ENCODE measurements at regions not wholly inside any gene's neighbourhood (a gene's known extent, or its start where the extent isn't known, plus 50 kb on each side); places are given as distances from the start of the nearest gene placed in this dataset.

GRCh38 chr1:34346128-34346527 lies 169.4 kb downstream of the C1orf94 start:
- DNase-seq (ENCODE audit: low spot score) = no peak
- no peak overlapping the region for H3K9ac ChIP-seq (ENCODE audit: low read depth in 1 of 2, low read length in 2 of 2)
- TF ChIP-seq CTCF (IDR thresholded peaks at IDR 0.05; ENCODE audit: low read depth, low read length, missing input control) = no peak
- no peak for TF ChIP-seq MAX (IDR thresholded peaks at IDR 0.05)
- no peak for TF ChIP-seq FOXA1 (IDR thresholded peaks at IDR 0.05)
- TF ChIP-seq SP1 (IDR thresholded peaks at IDR 0.05) = no peak
- no peak for TF ChIP-seq ZBTB33 (IDR thresholded peaks at IDR 0.05)
- no peak for TF ChIP-seq FOXA2 (IDR thresholded peaks at IDR 0.05)
- H3K27me3 ChIP-seq (ENCODE audit: control insufficient read depth in 4 of 4, insufficient read depth in 4 of 4, low read length in 3 of 4) = peaks cover 0 to 4% (median 2%) of the 10 kb centered on the region in 4 donors
- no peak overlapping the region for H3K27ac ChIP-seq (ENCODE audit: low read depth in 1 of 2, low read length in 2 of 2)
- H3K4me3 ChIP-seq (ENCODE audit: low read depth in 1 of 3, low read length in 3 of 3) = no peak overlapping the region
- WGBS = 49% methylated on average over 3 of the region's 3 CpGs
- no peaks in the 10 kb centered on the region for H3K9me3 ChIP-seq (ENCODE audit: control insufficient read depth in 4 of 4, low read length in 3 of 4)
- H3K4me1 ChIP-seq (ENCODE audit: control insufficient read depth in 4 of 4, insufficient read depth in 4 of 4, low read length in 3 of 4) = no peaks in the 10 kb centered on the region
- H3K36me3 ChIP-seq (ENCODE audit: control insufficient read depth in 4 of 4, insufficient read depth in 3 of 4, low read depth in 1 of 4, low read length in 3 of 4) = no peaks in the 10 kb centered on the region

GRCh38 chr1:34353409-34353808 lies 176.7 kb downstream of the C1orf94 start:
- no peak for TF ChIP-seq ATF3 (IDR thresholded peaks at IDR 0.05)
- no peak for TF ChIP-seq NR2F2 (IDR thresholded peaks at IDR 0.05)
- TF ChIP-seq MAX (IDR thresholded peaks at IDR 0.05) = no peak
- TF ChIP-seq FOXA1 (IDR thresholded peaks at IDR 0.05) = no peak
- TF ChIP-seq HNF4G (IDR thresholded peaks at IDR 0.05) = no peak
- no peak for TF ChIP-seq REST (IDR thresholded peaks at IDR 0.05)
- TF ChIP-seq JUND (IDR thresholded peaks at IDR 0.05) = no peak
- TF ChIP-seq ZBTB33 (IDR thresholded peaks at IDR 0.05) = no peak
- TF ChIP-seq CTCF (IDR thresholded peaks at IDR 0.05; ENCODE audit: low read depth, low read length, missing input control) = no peak
- TF ChIP-seq EGR1 (IDR thresholded peaks at IDR 0.05; ENCODE audit: low read depth in 2 of 2) = no peak
- no peak for TF ChIP-seq GABPA (IDR thresholded peaks at IDR 0.05 in 1 of 2, conservative IDR thresholded peaks at IDR 0.05 in 1 of 2)
- no peak for TF ChIP-seq TAF1 (conservative IDR thresholded peaks at IDR 0.05)
- no peak for TF ChIP-seq FOXA2 (IDR thresholded peaks at IDR 0.05)
- TF ChIP-seq YY1 (IDR thresholded peaks at IDR 0.05) = no peak
- H3K4me1 ChIP-seq (ENCODE audit: control insufficient read depth in 4 of 4, insufficient read depth in 4 of 4, low read length in 3 of 4) = no peaks in the 10 kb centered on the region
- no peaks in the 10 kb centered on the region for H3K36me3 ChIP-seq (ENCODE audit: control insufficient read depth in 4 of 4, insufficient read depth in 3 of 4, low read depth in 1 of 4, low read length in 3 of 4)
- WGBS = 86% methylated on average over 2 of the region's 2 CpGs
- H3K9me3 ChIP-seq (ENCODE audit: control insufficient read depth in 4 of 4, low read length in 3 of 4) = no peaks in the 10 kb centered on the region
- H3K27ac ChIP-seq (ENCODE audit: low read depth in 1 of 2, low read length in 2 of 2) = no peak overlapping the region
- no peak overlapping the region for H3K9ac ChIP-seq (ENCODE audit: low read depth in 1 of 2, low read length in 2 of 2)
- H3K27me3 ChIP-seq (ENCODE audit: control insufficient read depth in 4 of 4, insufficient read depth in 4 of 4, low read length in 3 of 4) = peaks cover 0 to 6% (median 2%) of the 10 kb centered on the region in 4 donors
- no peak for DNase-seq (ENCODE audit: low spot score)
- H3K4me3 ChIP-seq (ENCODE audit: low read depth in 1 of 3, low read length in 3 of 3) = no peak overlapping the region

Measured in liver (tissue), 8 donors.